ENCODE measurements at regions not wholly inside any gene's neighbourhood (a gene's known extent, or its start where the extent isn't known, plus 50 kb on each side); places are given as distances from the start of the nearest gene placed in this dataset.

DNA sequence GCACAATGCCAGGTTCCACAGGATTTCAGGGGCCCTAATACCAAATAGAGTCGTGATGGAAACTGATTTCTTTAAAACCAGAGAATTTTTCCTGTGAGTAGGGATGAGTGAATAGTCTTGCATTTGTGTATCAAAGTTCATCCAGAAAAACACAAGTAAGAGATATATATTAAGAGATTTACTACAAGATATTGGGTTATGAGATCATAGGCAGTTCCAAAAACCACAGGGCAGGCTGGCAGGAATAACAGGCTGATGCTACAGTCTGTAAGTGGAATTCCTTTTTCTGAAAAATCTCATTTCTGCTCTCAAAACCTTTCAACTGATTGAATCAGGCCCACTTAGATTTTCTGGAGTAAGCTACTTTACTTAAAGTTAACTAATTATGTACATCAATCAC, 1756.2 kb upstream of the SEL1L start:
- Histone ChIP-seq H3K27ac (ENCODE audit: low read depth in 1 of 2, low read length in 2 of 2) (no peak overlapping the region), H3K4me3 (replicated peaks in 1 of 3; ENCODE audit: low read depth in 2 of 3, low read length in 3 of 3) (no peak overlapping the region), H3K36me3 (replicated peaks in 1 of 2; ENCODE audit: control insufficient read depth in 1 of 2, insufficient read depth in 2 of 2, low read length in 2 of 2) (no peaks in the 10 kb centered on the region), H3K9me3 (replicated peaks in 1 of 2; ENCODE audit: control insufficient read depth in 1 of 2, insufficient read depth in 1 of 2, low read length in 2 of 2) (no peaks in the 10 kb centered on the region), H3K27me3 (ENCODE audit: control insufficient read depth in 2 of 2, insufficient read depth in 2 of 2, low read length in 2 of 2) (no peaks in the 10 kb centered on the region), H2AFZ (ENCODE audit: insufficient read depth, low read depth, low read length, poor library complexity, severe bottlenecking) (no peak overlapping the region), H3K79me2 (ENCODE audit: insufficient read depth, low read length) (no peaks in the 10 kb centered on the region), H3K4me2 (replicated peaks; ENCODE audit: extremely low read depth, low read length, poor library complexity, severe bottlenecking) (no peak overlapping the region), H3K9ac (ENCODE audit: insufficient read depth, low read length, poor library complexity, severe bottlenecking) (no peak overlapping the region), H3K4me1 (ENCODE audit: control insufficient read depth in 1 of 2, insufficient read depth in 2 of 2, low read length in 2 of 2) (peaks cover 12 to 23% of the 10 kb centered on the region in 2 donors), H4K20me1 (ENCODE audit: insufficient read depth, low read length) (no peaks in the 10 kb centered on the region)
- intact Hi-C loops (cut with micrococcal nuclease) = no loop called here
- Mint-ChIP-seq H3K4me3 (no peak overlapping the region), H3K4me1 (peaks cover 12% of the 10 kb centered on the region), H3K27ac (no peak overlapping the region), H3K9me3 (peaks cover 0 to 8% (median 0%) of the 10 kb centered on the region in 7 donors), H3K36me3 (no peaks in the 10 kb centered on the region), H3K27me3 (ENCODE audit: low read depth in 3 of 3) (no peaks in the 10 kb centered on the region)
- no CpG with 5 or more reads among the region's 1 CpG for WGBS (ENCODE audit: insufficient coverage)
- TF ChIP-seq, protein P1, sequence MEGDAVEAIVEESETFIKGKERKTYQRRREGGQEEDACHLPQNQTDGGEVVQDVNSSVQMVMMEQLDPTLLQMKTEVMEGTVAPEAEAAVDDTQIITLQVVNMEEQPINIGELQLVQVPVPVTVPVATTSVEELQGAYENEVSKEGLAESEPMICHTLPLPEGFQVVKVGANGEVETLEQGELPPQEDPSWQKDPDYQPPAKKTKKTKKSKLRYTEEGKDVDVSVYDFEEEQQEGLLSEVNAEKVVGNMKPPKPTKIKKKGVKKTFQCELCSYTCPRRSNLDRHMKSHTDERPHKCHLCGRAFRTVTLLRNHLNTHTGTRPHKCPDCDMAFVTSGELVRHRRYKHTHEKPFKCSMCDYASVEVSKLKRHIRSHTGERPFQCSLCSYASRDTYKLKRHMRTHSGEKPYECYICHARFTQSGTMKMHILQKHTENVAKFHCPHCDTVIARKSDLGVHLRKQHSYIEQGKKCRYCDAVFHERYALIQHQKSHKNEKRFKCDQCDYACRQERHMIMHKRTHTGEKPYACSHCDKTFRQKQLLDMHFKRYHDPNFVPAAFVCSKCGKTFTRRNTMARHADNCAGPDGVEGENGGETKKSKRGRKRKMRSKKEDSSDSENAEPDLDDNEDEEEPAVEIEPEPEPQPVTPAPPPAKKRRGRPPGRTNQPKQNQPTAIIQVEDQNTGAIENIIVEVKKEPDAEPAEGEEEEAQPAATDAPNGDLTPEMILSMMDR (IDR thresholded peaks at IDR 0.05) = no peak
- no peak for DNase-seq

DNA sequence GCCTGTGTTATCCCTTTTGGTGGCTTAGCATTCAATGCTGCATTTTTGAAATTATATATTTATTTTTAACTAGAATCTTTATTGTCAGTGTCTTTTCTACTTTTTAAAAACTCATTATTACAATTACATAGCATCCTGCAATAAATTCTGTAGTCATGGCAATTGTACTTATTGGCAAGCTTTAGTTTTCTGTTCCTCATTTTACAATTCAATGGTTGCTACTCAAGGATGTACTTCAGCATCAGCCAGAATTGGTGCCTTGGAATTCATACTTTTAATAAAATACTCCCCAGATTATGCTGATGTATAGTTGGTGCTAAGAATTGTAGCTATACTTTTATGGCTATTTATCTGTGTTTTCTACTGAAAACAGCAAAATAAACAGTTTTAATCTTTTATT, 1756.8 kb upstream of the SEL1L start:
- no peak overlapping the region for H3K4me2 ChIP-seq (replicated peaks; ENCODE audit: extremely low read depth, low read length, poor library complexity, severe bottlenecking)
- no peaks in the 10 kb centered on the region for H3K36me3 ChIP-seq (replicated peaks in 1 of 2; ENCODE audit: control insufficient read depth in 1 of 2, insufficient read depth in 2 of 2, low read length in 2 of 2)
- H3K36me3 Mint-ChIP-seq = no peaks in the 10 kb centered on the region
- H3K4me3 ChIP-seq (replicated peaks in 1 of 3; ENCODE audit: low read depth in 2 of 3, low read length in 3 of 3) = no peak overlapping the region
- intact Hi-C loops (cut with micrococcal nuclease) = no loop called here
- H4K20me1 ChIP-seq (ENCODE audit: insufficient read depth, low read length) = no peaks in the 10 kb centered on the region
- peaks cover 12 to 23% of the 10 kb centered on the region in 2 donors for H3K4me1 ChIP-seq (ENCODE audit: control insufficient read depth in 1 of 2, insufficient read depth in 2 of 2, low read length in 2 of 2)
- no peaks in the 10 kb centered on the region for H3K27me3 ChIP-seq (ENCODE audit: control insufficient read depth in 2 of 2, insufficient read depth in 2 of 2, low read length in 2 of 2)
- TF ChIP-seq, protein P1 (IDR thresholded peaks at IDR 0.05) = no peak
- H3K79me2 ChIP-seq (ENCODE audit: insufficient read depth, low read length) = no peaks in the 10 kb centered on the region
- no peak overlapping the region for H2AFZ ChIP-seq (ENCODE audit: insufficient read depth, low read depth, low read length, poor library complexity, severe bottlenecking)
- H3K9ac ChIP-seq (ENCODE audit: insufficient read depth, low read length, poor library complexity, severe bottlenecking) = no peak overlapping the region
- no peak overlapping the region for H3K27ac ChIP-seq (ENCODE audit: low read depth in 1 of 2, low read length in 2 of 2)
- H3K4me1 Mint-ChIP-seq = peaks cover 12% of the 10 kb centered on the region
- no peak overlapping the region for H3K4me3 Mint-ChIP-seq
- H3K9me3 ChIP-seq (replicated peaks in 1 of 2; ENCODE audit: control insufficient read depth in 1 of 2, insufficient read depth in 1 of 2, low read length in 2 of 2) = no peaks in the 10 kb centered on the region
- H3K9me3 Mint-ChIP-seq = peaks cover 0 to 8% (median 0%) of the 10 kb centered on the region in 7 donors
- no peak overlapping the region for H3K27ac Mint-ChIP-seq
- peak in 1 of 3 donors; percentile 2 for DNase-seq
- no peaks in the 10 kb centered on the region for H3K27me3 Mint-ChIP-seq (ENCODE audit: low read depth in 3 of 3)

Measured in CD14-positive monocyte (primary cell).